SK-N-SH (cell line): ENCODE measurements at regions not wholly inside any gene's neighbourhood (a gene's known extent, or its start where the extent isn't known, plus 50 kb on each side); places are given as distances from the start of the nearest gene placed in this dataset.

Experiments
- CTCF ChIA-PET: fragments of 300-600, 350-600 bp; formaldehyde crosslinking; extraction: SDS; loops from one replicate; lab custom pipeline; 2021; lab: Yijun Ruan, JAX
- POLR2A ChIA-PET: fragments of 350-600 bp; sonication (Branson Sonifier 250); formaldehyde crosslinking; extraction: SDS; loops from one replicate; lab custom pipeline; 2020; ENCODE audit warnings: antibody characterized with exemption, inconsistent platforms; lab: Yijun Ruan, JAX
- DNase-seq: peaks from one replicate; pipeline ENCODE4 v3.0.0; 2012
- H2AFZ ChIP-seq: fragments of 200-600 bp; sonication (generic); 2 replicates; pipeline ENCODE4 v1.8.1; 2016; ENCODE audit warnings: antibody characterized with exemption, mild to moderate bottlenecking, low read depth
- H3F3A ChIP-seq: fragments of 200-600 bp; sonication (generic); replicated peaks from 2 replicates; pipeline ENCODE3; 2016; ENCODE audit warnings: antibody characterized with exemption, mild to moderate bottlenecking; ENCODE audit not compliant: insufficient read depth
- H3K27ac ChIP-seq, 2 experiments: fragments of 200-500 bp in 1 of 2; fragments of 200-600 bp in 1 of 2; sonication (Bioruptor generic) in 1 of 2; sonication (generic), shearing (Covaris generic) in 1 of 2; 2 replicates each; pipeline versions ENCODE4 v1.5.1 to v1.6.1; 2014 to 2016; ENCODE audit warnings: low read depth in 2 of 2, inconsistent platforms in 1 of 2, low read length in 1 of 2, mild to moderate bottlenecking in 1 of 2, mixed read lengths in 1 of 2
- H3K27me3 ChIP-seq: fragments of 200-600 bp; sonication (generic), shearing (Covaris generic); 2 replicates; pipeline ENCODE4 v1.6.1; 2016; ENCODE audit warnings: mixed run types; ENCODE audit not compliant: insufficient read depth
- H3K36me3 ChIP-seq, 2 experiments: fragments of 200-500 bp in 1 of 2; fragments of 200-600 bp in 1 of 2; sonication (Bioruptor generic) in 1 of 2; sonication (generic) in 1 of 2; replicated peaks in 1 of 2; 2 replicates each; pipeline versions ENCODE3 to v1.5.1; 2014 to 2016; ENCODE audit warnings: low read length in 1 of 2, mild to moderate bottlenecking in 1 of 2; ENCODE audit not compliant: insufficient read depth in 2 of 2, control insufficient read depth in 1 of 2
- H3K4me1 ChIP-seq, 2 experiments: fragments of 200-500 bp in 1 of 2; fragments of 200-600 bp in 1 of 2; sonication (Bioruptor generic) in 1 of 2; sonication (generic), shearing (Covaris generic) in 1 of 2; 2 replicates each; pipeline versions ENCODE4 v1.5.1 to v1.6.1; 2014 to 2016; ENCODE audit warnings: low read depth in 1 of 2, low read length in 1 of 2, mixed run types in 1 of 2; ENCODE audit not compliant: insufficient read depth in 2 of 2, control insufficient read depth in 1 of 2
- H3K4me2 ChIP-seq: fragments of 200-600 bp; sonication (generic), shearing (Covaris generic); 2 replicates; pipeline ENCODE4 v1.6.1; 2017; ENCODE audit warnings: mixed run types
- H3K4me3 ChIP-seq, 2 experiments: fragments of 200-500 bp in 1 of 2; fragments of 200-600 bp in 1 of 2; sonication (Bioruptor generic) in 1 of 2; sonication (generic), shearing (Covaris generic) in 1 of 2; 2 replicates each; pipeline versions ENCODE4 v1.5.1 to v1.8.1; 2014 to 2016; ENCODE audit warnings: low read depth in 2 of 2, inconsistent platforms in 1 of 2, low read length in 1 of 2, mild to moderate bottlenecking in 1 of 2, mixed read lengths in 1 of 2, moderate library complexity in 1 of 2
- H3K79me2 ChIP-seq: fragments of 200-600 bp; sonication (generic); 2 replicates; pipeline ENCODE4 v1.8.1; 2017; ENCODE audit warnings: mild to moderate bottlenecking; ENCODE audit not compliant: insufficient read depth
- H3K9ac ChIP-seq: fragments of 200-600 bp; sonication (generic); 2 replicates; pipeline ENCODE4 v1.6.1; 2017; ENCODE audit warnings: mixed run types
- H3K9me2 ChIP-seq: fragments of 200-600 bp; sonication (generic); 2 replicates; pipeline ENCODE4 v1.6.1; 2017; ENCODE audit warnings: mixed run types
- H3K9me3 ChIP-seq: fragments of 200-600 bp; sonication (generic); 2 replicates; pipeline ENCODE4 v1.6.1; 2017; ENCODE audit warnings: mixed run types, mild to moderate bottlenecking, moderate library complexity
- H4K20me1 ChIP-seq: fragments of 200-600 bp; sonication (generic); 2 replicates; pipeline ENCODE4 v1.6.1; 2017; ENCODE audit warnings: mild to moderate bottlenecking, mixed run types; ENCODE audit not compliant: insufficient read depth
- EZH2phosphoT487 ChIP-seq: fragments of 200-600 bp; sonication (generic); IDR thresholded peaks from 2 replicates; pipeline ENCODE4 v1.6.1; 2017; ENCODE audit warnings: low read depth, mixed run types, mild to moderate bottlenecking, antibody characterized with exemption, moderate library complexity, borderline replicate concordance
- FOSL2 ChIP-seq: IDR thresholded peaks from 2 replicates; pipeline ENCODE4 v1.4.0; 2012; ENCODE audit warnings: low read depth, mild to moderate bottlenecking, moderate library complexity, borderline replicate concordance
- FOXJ3 ChIP-seq: sonication (generic); formaldehyde crosslinking; IDR thresholded peaks from 2 replicates; pipeline ENCODE4 v1.5.1; 2020; ENCODE audit warnings: mild to moderate bottlenecking, missing genetic modification reagents
- FOXM1 ChIP-seq: IDR thresholded peaks from 2 replicates; pipeline ENCODE4 v1.4.0; 2012; ENCODE audit warnings: low read depth, mild to moderate bottlenecking
- GABPA ChIP-seq: IDR thresholded peaks from 2 replicates; pipeline ENCODE4 v1.4.0; 2012; ENCODE audit warnings: low read depth, mild to moderate bottlenecking
- GATA2 ChIP-seq: sonication (generic); formaldehyde crosslinking; IDR thresholded peaks from 2 replicates; pipeline ENCODE4 v1.5.0; 2020; ENCODE audit warnings: mild to moderate bottlenecking, missing genetic modification reagents
- JUND ChIP-seq: IDR thresholded peaks from 2 replicates; pipeline ENCODE4 v1.4.0; 2012
- MEF2A ChIP-seq: IDR thresholded peaks from 2 replicates; pipeline ENCODE4 v1.4.0; 2012; ENCODE audit warnings: low read depth, borderline replicate concordance
- NFIC ChIP-seq: IDR thresholded peaks from 2 replicates; pipeline ENCODE4 v1.4.0; 2012; ENCODE audit warnings: borderline replicate concordance
- POLR2AphosphoS5 ChIP-seq: IDR thresholded peaks from 2 replicates; pipeline ENCODE4 v1.6.1; 2012; ENCODE audit warnings: low read depth, low read length
- RCOR1 ChIP-seq: fragments of 150-350 bp; IDR thresholded peaks from 2 replicates; pipeline ENCODE4 v1.6.1; 2017; ENCODE audit warnings: antibody characterized with exemption, low read length
- RFX5 ChIP-seq: IDR thresholded peaks from 2 replicates; pipeline ENCODE4 v1.6.1; 2012; ENCODE audit warnings: mild to moderate bottlenecking, improper control_type of control experiment, low read length
- RXRA ChIP-seq: IDR thresholded peaks from 2 replicates; pipeline ENCODE4 v1.4.0; 2012; ENCODE audit warnings: low read depth, mild to moderate bottlenecking, borderline replicate concordance
- SMC3 ChIP-seq: IDR thresholded peaks from 2 replicates; pipeline ENCODE4 v1.6.1; 2012; ENCODE audit warnings: low read depth, low read length, improper control_type of control experiment
- YY1 ChIP-seq: IDR thresholded peaks from 2 replicates; pipeline ENCODE4 v1.4.0; 2012; ENCODE audit warnings: low read depth, mild to moderate bottlenecking
- WGBS: methylation state at CpG from one replicate; pipeline ENCODE4 v1.1.6; 2017; ENCODE audit warnings: low lambda C conversion rate; 5-methylcytosine and 5-hydroxymethylcytosine counted together
- TF ChIP-seq, protein P1 (sequence below): fragments of 200-600 bp; sonication (generic); IDR thresholded peaks from 2 replicates; pipeline ENCODE4 v1.6.1; 2017; ENCODE audit warnings: antibody characterized with exemption, mild to moderate bottlenecking, moderate library complexity
- TF ChIP-seq, protein P2 (sequence below): IDR thresholded peaks from 2 replicates; pipeline ENCODE4; 2012
- TF ChIP-seq, protein P3 (sequence below): IDR thresholded peaks from 2 replicates; pipeline ENCODE4 v1.4.0; 2012; ENCODE audit warnings: low read depth

DNA sequence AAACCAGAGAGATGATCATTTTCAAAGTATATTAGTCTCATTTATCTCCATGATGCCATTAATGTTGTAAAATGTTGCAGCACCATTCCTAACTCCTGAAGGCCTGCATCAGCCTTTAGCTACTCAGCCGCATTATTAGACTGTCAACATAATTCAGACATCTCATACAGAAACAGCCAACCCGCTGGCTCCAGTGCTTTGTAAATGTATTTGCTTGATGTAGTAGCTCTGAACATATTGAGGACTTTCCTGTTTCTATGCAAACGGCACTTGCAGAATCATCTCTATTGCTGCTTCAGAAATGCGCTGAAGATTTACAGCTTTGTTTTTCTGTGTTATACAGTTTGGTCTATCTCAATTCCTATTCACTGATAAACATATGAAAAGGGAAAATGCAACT lies 372.2 kb downstream of the DSEL start:
- CTCF ChIA-PET = interaction anchor here (1.5 kb wide), 1 partner anchor 15 kb away, joined by 3 read pairs; no protein-coding TSS in a partner anchor
- Histone ChIP-seq H3F3A (no peaks in the 10 kb centered on the region), H3K9ac (no peak overlapping the region), H3K9me2 (no peaks in the 10 kb centered on the region), H3K27me3 (no peaks in the 10 kb centered on the region), H4K20me1 (no peaks in the 10 kb centered on the region), H3K9me3 (no peaks in the 10 kb centered on the region; the same call in 1 of the 2 replicates), H3K4me2 (no peak overlapping the region), H3K4me3 (no peak overlapping the region), H3K27ac (no peak overlapping the region), H3K4me1 (no peaks in the 10 kb centered on the region), H3K79me2 (no peaks in the 10 kb centered on the region), H2AFZ (no peak overlapping the region), H3K36me3 (no peaks in the 10 kb centered on the region)
- DNase-seq = no peak
- TF ChIP-seq GABPA (no peak), FOXJ3 (CRISPR knock-in tag) (no peak), RFX5 (no peak), FOSL2 (no peak), JUND (no peak), POLR2AphosphoS5 (no peak), SMC3 (no peak), EZH2phosphoT487 (no peak), MEF2A (no peak), NFIC (no peak), RCOR1 (no peak), RXRA (no peak), FOXM1 (no peak), YY1 (no peak), GATA2 (CRISPR knock-in tag) (no peak)
- TF ChIP-seq, protein P1, sequence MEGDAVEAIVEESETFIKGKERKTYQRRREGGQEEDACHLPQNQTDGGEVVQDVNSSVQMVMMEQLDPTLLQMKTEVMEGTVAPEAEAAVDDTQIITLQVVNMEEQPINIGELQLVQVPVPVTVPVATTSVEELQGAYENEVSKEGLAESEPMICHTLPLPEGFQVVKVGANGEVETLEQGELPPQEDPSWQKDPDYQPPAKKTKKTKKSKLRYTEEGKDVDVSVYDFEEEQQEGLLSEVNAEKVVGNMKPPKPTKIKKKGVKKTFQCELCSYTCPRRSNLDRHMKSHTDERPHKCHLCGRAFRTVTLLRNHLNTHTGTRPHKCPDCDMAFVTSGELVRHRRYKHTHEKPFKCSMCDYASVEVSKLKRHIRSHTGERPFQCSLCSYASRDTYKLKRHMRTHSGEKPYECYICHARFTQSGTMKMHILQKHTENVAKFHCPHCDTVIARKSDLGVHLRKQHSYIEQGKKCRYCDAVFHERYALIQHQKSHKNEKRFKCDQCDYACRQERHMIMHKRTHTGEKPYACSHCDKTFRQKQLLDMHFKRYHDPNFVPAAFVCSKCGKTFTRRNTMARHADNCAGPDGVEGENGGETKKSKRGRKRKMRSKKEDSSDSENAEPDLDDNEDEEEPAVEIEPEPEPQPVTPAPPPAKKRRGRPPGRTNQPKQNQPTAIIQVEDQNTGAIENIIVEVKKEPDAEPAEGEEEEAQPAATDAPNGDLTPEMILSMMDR = no peak
- TF ChIP-seq, protein P2, sequence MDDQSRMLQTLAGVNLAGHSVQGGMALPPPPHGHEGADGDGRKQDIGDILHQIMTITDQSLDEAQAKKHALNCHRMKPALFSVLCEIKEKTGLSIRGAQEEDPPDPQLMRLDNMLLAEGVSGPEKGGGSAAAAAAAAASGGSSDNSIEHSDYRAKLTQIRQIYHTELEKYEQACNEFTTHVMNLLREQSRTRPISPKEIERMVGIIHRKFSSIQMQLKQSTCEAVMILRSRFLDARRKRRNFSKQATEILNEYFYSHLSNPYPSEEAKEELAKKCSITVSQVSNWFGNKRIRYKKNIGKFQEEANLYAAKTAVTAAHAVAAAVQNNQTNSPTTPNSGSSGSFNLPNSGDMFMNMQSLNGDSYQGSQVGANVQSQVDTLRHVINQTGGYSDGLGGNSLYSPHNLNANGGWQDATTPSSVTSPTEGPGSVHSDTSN = no peak
- TF ChIP-seq, protein P3, sequence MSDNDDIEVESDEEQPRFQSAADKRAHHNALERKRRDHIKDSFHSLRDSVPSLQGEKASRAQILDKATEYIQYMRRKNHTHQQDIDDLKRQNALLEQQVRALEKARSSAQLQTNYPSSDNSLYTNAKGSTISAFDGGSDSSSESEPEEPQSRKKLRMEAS = no peak
- POLR2A ChIA-PET = no interaction called here
- WGBS = 83% methylated on average over 4 of the region's 4 CpGs
